Lower lobe of right lung (tissue), 2 donors: ENCODE measurements at regions not wholly inside any gene's neighbourhood (a gene's known extent, or its start where the extent isn't known, plus 50 kb on each side); places are given as distances from the start of the nearest gene placed in this dataset.

Experiments used
- ATAC-seq, 2 donors: fragments of 200-7000 bp; cut with Tn5 transposase; one replicate each; pipeline ENCODE4 v1.9.1; 2020 to 2022; ENCODE audit warnings: mild to moderate bottlenecking in 2 of 2, moderate library complexity in 2 of 2
- DNase-seq: peaks from one replicate; pipeline ENCODE4 v3.0.0-alpha.2; 2020
- H3K27ac ChIP-seq: fragments of 200-600 bp; one replicate; pipeline ENCODE4 v1.8.0; 2022
- H3K27me3 ChIP-seq: fragments of 200-600 bp; one replicate; pipeline ENCODE4 v1.8.0; 2022; ENCODE audit warnings: low read depth
- H3K36me3 ChIP-seq: fragments of 200-600 bp; one replicate; pipeline ENCODE4 v1.8.0; 2022; ENCODE audit warnings: mild to moderate bottlenecking
- H3K4me1 ChIP-seq: fragments of 200-600 bp; one replicate; pipeline ENCODE4 v1.8.0; 2022
- H3K4me3 ChIP-seq: fragments of 200-600 bp; one replicate; pipeline ENCODE4 v1.8.0; 2022; ENCODE audit warnings: mild to moderate bottlenecking
- H3K9me3 ChIP-seq: fragments of 200-600 bp; one replicate; pipeline ENCODE4 v1.8.0; 2022
- intact Hi-C: fragments of 100-400 bp; cut with DNase I; formaldehyde crosslinking; loops from one replicate; pipeline ENCODE4 v1.11.0; 2022
- TF ChIP-seq, protein P1 (sequence below): fragments of 200-600 bp; IDR thresholded peaks from one replicate; pipeline ENCODE4 v1.8.0; 2022; ENCODE audit warnings: antibody characterized with exemption, mild to moderate bottlenecking
- donor health status: DM: no; HTN: yes; CAD: no; lungs with severe emphysema.

DNA sequence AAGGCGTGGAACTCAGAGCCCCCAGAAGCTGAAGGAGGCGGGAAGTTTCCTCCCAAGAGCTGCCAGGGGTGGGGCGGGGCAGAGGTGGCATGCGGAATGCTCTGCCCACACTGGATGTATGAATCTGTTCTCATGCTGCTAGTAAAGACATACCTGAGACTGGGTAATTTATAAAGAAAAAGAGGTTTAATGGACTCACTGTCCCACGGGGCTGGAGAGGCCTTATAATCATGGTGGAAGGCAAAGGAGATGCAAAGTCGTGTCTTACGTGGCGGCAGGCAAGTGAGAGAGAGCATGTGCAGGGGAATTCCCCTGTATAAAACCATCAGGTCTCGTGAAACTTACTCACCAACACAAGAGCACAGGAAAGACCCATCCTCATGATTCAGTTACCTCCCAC lies 57.6 kb downstream of the SMIM38 start:
- ATAC-seq, result no peak
- no peak for DNase-seq

DNA sequence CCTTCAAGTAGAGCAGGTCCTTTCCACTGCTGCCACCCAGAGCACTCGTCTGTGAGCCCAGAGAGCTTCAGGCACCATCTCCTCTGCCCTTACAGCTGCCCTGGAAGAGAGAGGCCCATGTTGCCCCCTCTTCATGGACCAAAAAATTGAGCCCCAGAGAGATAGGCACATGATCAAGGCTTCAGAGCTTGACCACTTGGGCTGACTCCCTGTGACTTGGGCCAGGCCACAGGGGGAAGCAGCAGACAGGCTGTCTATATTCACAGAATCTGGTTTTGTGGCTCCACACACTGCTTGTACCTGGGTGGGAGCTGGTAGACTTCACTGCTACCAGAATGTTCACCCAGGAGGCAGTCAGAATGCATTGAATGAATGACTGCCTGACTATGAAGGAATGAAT lies 58.2 kb downstream of the SMIM38 start:
- TF ChIP-seq, protein P1, sequence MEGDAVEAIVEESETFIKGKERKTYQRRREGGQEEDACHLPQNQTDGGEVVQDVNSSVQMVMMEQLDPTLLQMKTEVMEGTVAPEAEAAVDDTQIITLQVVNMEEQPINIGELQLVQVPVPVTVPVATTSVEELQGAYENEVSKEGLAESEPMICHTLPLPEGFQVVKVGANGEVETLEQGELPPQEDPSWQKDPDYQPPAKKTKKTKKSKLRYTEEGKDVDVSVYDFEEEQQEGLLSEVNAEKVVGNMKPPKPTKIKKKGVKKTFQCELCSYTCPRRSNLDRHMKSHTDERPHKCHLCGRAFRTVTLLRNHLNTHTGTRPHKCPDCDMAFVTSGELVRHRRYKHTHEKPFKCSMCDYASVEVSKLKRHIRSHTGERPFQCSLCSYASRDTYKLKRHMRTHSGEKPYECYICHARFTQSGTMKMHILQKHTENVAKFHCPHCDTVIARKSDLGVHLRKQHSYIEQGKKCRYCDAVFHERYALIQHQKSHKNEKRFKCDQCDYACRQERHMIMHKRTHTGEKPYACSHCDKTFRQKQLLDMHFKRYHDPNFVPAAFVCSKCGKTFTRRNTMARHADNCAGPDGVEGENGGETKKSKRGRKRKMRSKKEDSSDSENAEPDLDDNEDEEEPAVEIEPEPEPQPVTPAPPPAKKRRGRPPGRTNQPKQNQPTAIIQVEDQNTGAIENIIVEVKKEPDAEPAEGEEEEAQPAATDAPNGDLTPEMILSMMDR, result no peak
- no peaks in the 10 kb centered on the region for H3K4me1 ChIP-seq
- ATAC-seq (no peak), DNase-seq (no peak)
- no peaks in the 10 kb centered on the region for H3K9me3 ChIP-seq
- intact Hi-C loops, result no loop called here
- H3K4me3 ChIP-seq, result no peak overlapping the region
- no peaks in the 10 kb centered on the region for H3K27me3 ChIP-seq
- H3K27ac ChIP-seq, result no peak overlapping the region
- H3K36me3 ChIP-seq, result no peaks in the 10 kb centered on the region

More for the DNA sequence above, 57.6 kb downstream of the SMIM38 start:
- intact Hi-C loops, result no loop called here
- no peak overlapping the region for H3K27ac ChIP-seq
- no peaks in the 10 kb centered on the region for H3K4me1 ChIP-seq
- H3K27me3 ChIP-seq, result no peaks in the 10 kb centered on the region
- no peak overlapping the region for H3K4me3 ChIP-seq
- H3K9me3 ChIP-seq, result no peaks in the 10 kb centered on the region
- H3K36me3 ChIP-seq, result no peaks in the 10 kb centered on the region
- TF ChIP-seq, protein P1, result no peak

DNA sequence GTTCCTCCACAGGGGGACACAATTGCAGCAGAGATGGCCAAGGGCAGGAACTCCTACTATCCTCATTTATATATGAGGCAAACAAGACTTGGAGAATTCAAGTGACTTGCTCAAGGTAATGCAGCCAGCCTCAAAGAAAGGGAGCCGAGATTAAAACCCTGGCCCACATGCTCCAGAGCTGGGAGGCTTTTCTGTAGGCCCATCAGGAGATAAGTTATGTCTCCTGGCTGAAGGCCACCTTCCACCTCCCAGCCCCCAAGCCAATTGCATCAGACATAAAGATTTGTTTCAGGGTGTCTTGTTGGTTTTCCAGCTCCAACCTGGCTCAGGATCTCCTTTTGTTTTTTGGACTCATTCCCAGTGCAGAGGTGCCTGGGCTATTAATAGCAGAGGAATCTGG lies 59.5 kb downstream of the SMIM38 start:
- Histone ChIP-seq H3K27ac (no peak overlapping the region), H3K4me3 (no peak overlapping the region), H3K36me3 (no peaks in the 10 kb centered on the region), H3K27me3 (no peaks in the 10 kb centered on the region), H3K9me3 (no peaks in the 10 kb centered on the region), H3K4me1 (no peaks in the 10 kb centered on the region)
- ATAC-seq (no peak), DNase-seq (no peak)
- intact Hi-C loops, result no loop called here
- TF ChIP-seq, protein P1, result no peak

DNA sequence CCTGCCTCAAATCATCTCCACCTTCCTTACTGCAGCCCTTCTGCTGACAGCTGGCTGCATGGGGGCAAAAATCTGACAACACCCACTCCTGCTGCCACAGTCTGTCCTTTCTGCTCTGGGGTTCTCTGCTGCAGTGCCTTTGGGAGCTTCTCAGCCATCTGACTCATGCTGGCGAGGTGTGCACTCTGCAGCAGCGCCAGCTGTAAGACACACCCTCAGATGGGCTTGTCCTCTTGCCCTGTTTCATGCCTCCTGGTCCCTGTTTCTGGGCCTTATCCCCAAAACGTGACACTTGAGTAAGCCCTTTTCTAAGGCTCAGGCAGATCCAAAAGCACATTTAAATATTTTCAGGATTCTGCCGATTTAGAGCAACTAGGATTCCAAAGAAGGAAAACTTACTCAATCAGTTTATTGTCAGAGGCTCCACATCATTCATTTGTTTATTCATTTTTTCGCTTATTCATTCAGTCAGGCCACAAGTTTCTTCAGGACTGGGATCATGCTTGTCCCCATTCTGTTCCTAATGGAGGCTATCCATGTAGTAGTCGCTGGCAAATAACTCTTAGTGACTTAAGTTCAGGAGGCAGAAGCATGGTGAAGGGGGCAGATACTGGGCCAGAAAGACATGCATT lies 60.2 kb downstream of the SMIM38 start:
- Histone ChIP-seq H3K4me3 (no peak overlapping the region), H3K9me3 (no peaks in the 10 kb centered on the region), H3K27ac (no peak overlapping the region), H3K4me1 (no peaks in the 10 kb centered on the region), H3K36me3 (no peaks in the 10 kb centered on the region), H3K27me3 (no peaks in the 10 kb centered on the region)
- DNase-seq (no peak), ATAC-seq (no peak)
- TF ChIP-seq, protein P1, result no peak
- intact Hi-C loops, result no loop called here

DNA sequence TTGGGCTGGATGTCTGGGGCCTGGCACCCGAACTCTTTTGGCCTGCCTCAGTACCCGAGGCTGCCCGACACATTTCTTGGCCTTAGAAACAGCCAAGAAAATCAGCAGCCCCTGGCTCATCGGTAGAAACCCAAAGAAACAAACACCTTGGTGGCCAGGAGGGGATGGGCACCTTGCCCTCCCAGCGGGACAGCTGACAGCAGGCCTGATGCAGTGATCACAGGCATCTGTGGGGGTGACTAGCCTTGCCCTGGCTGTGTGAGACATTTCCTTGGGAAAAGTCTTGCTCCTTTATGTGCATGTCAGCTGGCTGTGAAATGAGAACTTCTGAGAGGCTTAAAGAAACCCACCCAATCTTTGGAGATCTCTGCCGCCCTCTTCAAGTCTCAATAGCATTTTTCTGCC lies 60.9 kb downstream of the SMIM38 start:
- H3K9me3 ChIP-seq, result no peaks in the 10 kb centered on the region
- no peaks in the 10 kb centered on the region for H3K27me3 ChIP-seq
- H3K36me3 ChIP-seq, result no peaks in the 10 kb centered on the region
- no peak overlapping the region for H3K4me3 ChIP-seq
- intact Hi-C loops, result no loop called here
- H3K27ac ChIP-seq, result no peak overlapping the region
- ATAC-seq, result no peak
- H3K4me1 ChIP-seq, result no peaks in the 10 kb centered on the region
- no peak for DNase-seq
- TF ChIP-seq, protein P1, result no peak
